H1 (cell line): ENCODE measurements at regions not wholly inside any gene's neighbourhood (a gene's known extent, or its start where the extent isn't known, plus 50 kb on each side); places are given as distances from the start of the nearest gene placed in this dataset.
"Not testable (repeated sequence)": the region's sequence is repeated elsewhere in the genome, so short reads cannot be mapped to it uniquely, and the experiment has no call there.

ENCODE experiments used
- CTCF ChIA-PET: fragments of 300-600 bp; sonication (Branson Sonifier 250); formaldehyde crosslinking; loops from one replicate; lab custom pipeline; 2021; ENCODE audit not compliant: partially characterized antibody; lab: Charles Lee
- POLR2A ChIA-PET: fragments of 300-600 bp; sonication (Branson Sonifier 250); formaldehyde crosslinking; loops from one replicate; lab custom pipeline; 2021; ENCODE audit warnings: inconsistent platforms; ENCODE audit not compliant: partially characterized antibody; lab: Charles Lee
- DNase-seq, 2 experiments: peaks; one replicate each; pipeline versions ENCODE4 v3.0.0 to v3.0.0-alpha.2; 2010 to 2022; ENCODE audit warnings: low spot score in 2 of 2, low read depth in 1 of 2, mixed read lengths in 1 of 2
- FAIRE-seq: peaks from 2 replicates; lab custom pipeline; 2011; peaks lifted over from hg19 to GRCh38; lab: Jason Lieb, UNC
- H2AFZ ChIP-seq: 2 replicates; pipeline ENCODE4 v1.8.1; 2012; ENCODE audit warnings: low read length, inconsistent platforms
- H2AK5ac ChIP-seq: 2 replicates; pipeline ENCODE4 v1.6.1; 2013; ENCODE audit warnings: low read depth, low read length
- H2BK120ac ChIP-seq: replicated peaks from 2 replicates; pipeline ENCODE3; 2013; ENCODE audit warnings: low read depth, low read length, inconsistent platforms
- H2BK12ac ChIP-seq: 2 replicates; pipeline ENCODE4 v1.6.1; 2013; ENCODE audit warnings: low read depth, low read length
- H2BK15ac ChIP-seq: 2 replicates; pipeline ENCODE4 v1.6.1; 2013; ENCODE audit warnings: low read length
- H2BK20ac ChIP-seq: 2 replicates; pipeline ENCODE4 v1.6.1; 2013; ENCODE audit warnings: low read length
- H2BK5ac ChIP-seq: 2 replicates; pipeline ENCODE4 v1.6.1; 2013; ENCODE audit warnings: low read depth, low read length
- H3K14ac ChIP-seq: 2 replicates; pipeline ENCODE4 v1.6.1; 2013; ENCODE audit warnings: inconsistent platforms; ENCODE audit not compliant: insufficient read length
- H3K18ac ChIP-seq: 2 replicates; pipeline ENCODE4 v1.6.1; 2013; ENCODE audit warnings: low read length; ENCODE audit errors: extremely low read depth
- H3K23ac ChIP-seq: 2 replicates; pipeline ENCODE4 v1.6.1; 2013; ENCODE audit warnings: inconsistent platforms; ENCODE audit not compliant: insufficient read length
- H3K23me2 ChIP-seq: 2 replicates; pipeline ENCODE4 v1.6.1; 2013; ENCODE audit warnings: low read depth, low read length
- H3K27ac ChIP-seq: 2 replicates; pipeline ENCODE4 v1.6.1; 2011; ENCODE audit warnings: low read depth, low read length, inconsistent platforms
- H3K27me3 ChIP-seq, 4 experiments: replicated peaks in 1 of 4; 1 replicate in 1 of 4; 2 replicates in 3 of 4; pipeline versions ENCODE4 v1.6.1 to v1.8.1; 2011 to 2013; ENCODE audit warnings: low read length in 3 of 4, mild to moderate bottlenecking in 3 of 4, inconsistent platforms in 2 of 4, mixed read lengths in 2 of 4, moderate library complexity in 1 of 4; ENCODE audit not compliant: control insufficient read depth in 3 of 4, insufficient read depth in 3 of 4; ENCODE audit errors: extremely low read depth in 1 of 4
- H3K36me3 ChIP-seq, 4 experiments: 2 replicates each; pipeline versions ENCODE4 v1.6.1 to v1.8.1; 2011 to 2013; ENCODE audit warnings: mild to moderate bottlenecking in 4 of 4, low read length in 3 of 4, moderate library complexity in 2 of 4, control low read depth in 1 of 4, inconsistent platforms in 1 of 4; ENCODE audit not compliant: insufficient read depth in 4 of 4, control insufficient read depth in 2 of 4
- H3K4ac ChIP-seq: replicated peaks from 2 replicates; pipeline ENCODE3; 2013; ENCODE audit warnings: low read length, low read depth, mixed read lengths, inconsistent platforms; ENCODE audit not compliant: insufficient read length
- H3K4me1 ChIP-seq, 4 experiments: replicated peaks in 1 of 4; 1 replicate in 1 of 4; 2 replicates in 3 of 4; pipeline versions ENCODE4 v1.6.1 to v1.8.1; 2011 to 2013; ENCODE audit warnings: low read length in 3 of 4, inconsistent platforms in 2 of 4, mixed read lengths in 1 of 4; ENCODE audit not compliant: insufficient read depth in 4 of 4, control insufficient read depth in 3 of 4
- H3K4me2 ChIP-seq, 2 experiments: 2 replicates each; pipeline versions ENCODE4 v1.6.1 to v1.8.1; 2011 to 2013; ENCODE audit warnings: low read depth in 2 of 2, low read length in 2 of 2, control low read depth in 1 of 2, inconsistent platforms in 1 of 2, mild to moderate bottlenecking in 1 of 2; ENCODE audit not compliant: insufficient read depth in 1 of 2
- H3K4me3 ChIP-seq, 4 experiments: fragments of 200-600, 300-600 bp in 1 of 4; sonication (generic), shearing (Covaris generic), sonication (Bioruptor Twin) in 1 of 4; 2 replicates each; pipeline versions ENCODE4 v1.5.1 to v1.8.1; 2011 to 2016; ENCODE audit warnings: low read length in 4 of 4, low read depth in 3 of 4, control low read depth in 2 of 4, inconsistent platforms in 2 of 4, mild to moderate bottlenecking in 2 of 4, mixed read lengths in 1 of 4, moderate library complexity in 1 of 4; ENCODE audit not compliant: insufficient read depth in 2 of 4; ENCODE audit errors: extremely low read depth in 1 of 4
- H3K56ac ChIP-seq: replicated peaks from 2 replicates; pipeline ENCODE3; 2013; ENCODE audit warnings: low read depth, mild to moderate bottlenecking, mixed read lengths, low read length, inconsistent platforms; ENCODE audit not compliant: insufficient read length
- H3K79me1 ChIP-seq: 2 replicates; pipeline ENCODE4 v1.6.1; 2013; ENCODE audit warnings: low read depth, low read length, control low read depth
- H3K79me2 ChIP-seq, 2 experiments: 2 replicates each; pipeline versions ENCODE4 v1.6.1 to v1.8.1; 2012 to 2013; ENCODE audit warnings: low read length in 2 of 2, mild to moderate bottlenecking in 2 of 2, inconsistent platforms in 1 of 2; ENCODE audit not compliant: insufficient read depth in 2 of 2, control insufficient read depth in 1 of 2
- H3K9ac ChIP-seq, 4 experiments: replicated peaks in 1 of 4; 1 replicate in 1 of 4; 2 replicates in 3 of 4; pipeline versions ENCODE4 v1.6.1 to v1.8.1; 2011 to 2013; ENCODE audit warnings: low read depth in 3 of 4, low read length in 3 of 4, control low read depth in 2 of 4, mild to moderate bottlenecking in 2 of 4, moderate library complexity in 2 of 4, inconsistent platforms in 1 of 4; ENCODE audit errors: extremely low read depth in 1 of 4
- H3K9me3 ChIP-seq, 2 experiments: 2 replicates each; pipeline versions ENCODE4 v1.6.1 to v1.8.1; 2012 to 2013; ENCODE audit warnings: mild to moderate bottlenecking in 2 of 2, moderate library complexity in 2 of 2, control low read depth in 1 of 2, inconsistent platforms in 1 of 2, low read depth in 1 of 2, low read length in 1 of 2, mixed read lengths in 1 of 2; ENCODE audit not compliant: insufficient read depth in 2 of 2
- H4K20me1 ChIP-seq, 2 experiments: replicated peaks in 1 of 2; 2 replicates each; pipeline versions ENCODE3 to v1.8.1; 2011 to 2013; ENCODE audit warnings: inconsistent platforms in 2 of 2, low read length in 2 of 2, mild to moderate bottlenecking in 1 of 2; ENCODE audit not compliant: insufficient read depth in 2 of 2, control insufficient read depth in 1 of 2
- H4K5ac ChIP-seq: 2 replicates; pipeline ENCODE4 v1.6.1; 2013; ENCODE audit warnings: low read length, low read depth, mixed read lengths, inconsistent platforms; ENCODE audit not compliant: insufficient read length
- H4K8ac ChIP-seq: 2 replicates; pipeline ENCODE4 v1.8.0; 2013; ENCODE audit warnings: mild to moderate bottlenecking, moderate library complexity, low read length, inconsistent platforms; ENCODE audit not compliant: insufficient read depth; ENCODE audit errors: extremely low read depth
- H4K91ac ChIP-seq: replicated peaks from 2 replicates; pipeline ENCODE3; 2013; ENCODE audit warnings: low read length, mixed read lengths, inconsistent platforms; ENCODE audit not compliant: insufficient read length
- CTBP2 ChIP-seq: IDR thresholded peaks from 2 replicates; pipeline ENCODE4 v1.7.0; 2011; ENCODE audit warnings: borderline replicate concordance, mild to moderate bottlenecking, moderate library complexity, mixed read lengths, low read length; ENCODE audit not compliant: insufficient read depth, insufficient read length
- WGBS, 2 experiments: shearing (Covaris generic) in 1 of 2; methylation state at CpG; one replicate each; pipeline versions ENCODE4 v1.1.6 to v1.1.7; 2013 to 2015; ENCODE audit warnings: low lambda C conversion rate in 2 of 2, mixed read lengths in 2 of 2, inconsistent platforms in 1 of 2, low coverage in 1 of 2, missing lambda C conversion rate in 1 of 2; ENCODE audit not compliant: insufficient replicate concordance in 2 of 2, insufficient coverage in 1 of 2, insufficient read length in 1 of 2; ENCODE audit errors: extremely low coverage in 1 of 2, missing lambda C conversion rate in 1 of 2; 5-methylcytosine and 5-hydroxymethylcytosine counted together

DNA sequence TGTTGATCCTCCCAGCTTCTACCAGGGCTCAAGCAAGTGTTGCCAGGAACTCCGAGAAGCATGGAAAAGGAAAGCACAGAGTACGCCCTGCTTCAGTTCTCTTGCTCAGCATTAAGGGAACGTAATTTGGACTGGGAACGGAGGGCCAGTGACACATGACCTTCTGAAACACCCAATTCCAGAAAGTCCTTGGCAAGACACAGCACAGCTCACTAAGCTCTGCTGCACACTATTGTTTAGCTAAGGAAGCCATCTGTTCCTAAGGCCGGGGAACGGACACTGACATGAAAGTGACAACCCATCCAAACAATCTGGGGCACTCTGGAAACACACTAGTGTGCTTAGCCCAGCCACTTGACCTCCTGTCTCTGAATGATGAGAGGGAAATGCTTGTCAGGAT lies 56.9 kb upstream of the NXT1 start (continued):
- TF ChIP-seq CTBP2, result no peak

DNA sequence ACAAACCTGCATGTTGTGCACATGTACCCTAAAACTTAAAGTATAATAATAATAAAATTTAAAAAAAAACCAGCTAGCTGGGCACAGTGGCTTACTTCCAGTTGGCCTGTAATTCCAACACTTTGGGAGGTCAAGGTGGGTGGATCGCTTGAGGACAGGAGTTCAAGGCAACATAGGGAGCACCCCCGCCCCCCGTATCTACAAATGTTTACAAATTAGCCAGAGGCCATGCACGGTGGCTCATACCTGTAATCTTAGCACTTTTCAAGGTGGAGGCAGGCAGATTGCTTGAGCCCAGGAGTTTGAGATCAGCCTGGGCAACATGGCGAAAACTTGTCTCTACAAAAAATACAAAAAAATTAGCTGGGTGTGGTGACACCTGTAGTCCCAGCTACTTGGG lies 58.3 kb upstream of the NXT1 start:
- H2BK120ac ChIP-seq, H3K9ac ChIP-seq, H2AFZ ChIP-seq, H2AK5ac ChIP-seq, H3K23me2 ChIP-seq, H3K9me3 ChIP-seq, H3K36me3 ChIP-seq, H2BK15ac ChIP-seq, H3K14ac ChIP-seq, H3K23ac ChIP-seq, H4K8ac ChIP-seq, H3K79me2 ChIP-seq, H3K79me1 ChIP-seq, H4K91ac ChIP-seq, H3K56ac ChIP-seq, FAIRE-seq, H3K4me3 ChIP-seq, H2BK12ac ChIP-seq, H4K5ac ChIP-seq, H3K4me2 ChIP-seq, H4K20me1 ChIP-seq, H3K27ac ChIP-seq, H3K4ac ChIP-seq, H3K18ac ChIP-seq, H2BK5ac ChIP-seq, H2BK20ac ChIP-seq, POLR2A ChIA-PET, H3K4me1 ChIP-seq, H3K27me3 ChIP-seq, DNase-seq: not testable (repeated sequence)
- WGBS, 2 experiments, result 87% methylated on average over 5 of the region's 5 CpGs; no CpG with 5 or more reads in 1 of the 2 experiments
- CTCF ChIA-PET, result interaction anchor here (0.7 to 2.8 kb wide), 5 partner anchors 10 to 839 kb away, joined by 3 to 20 read pairs (median 4); no protein-coding TSS in a partner anchor
